ENCODE measurements at regions not wholly inside any gene's neighbourhood (a gene's known extent, or its start where the extent isn't known, plus 50 kb on each side); places are given as distances from the start of the nearest gene placed in this dataset.
A peak's percentile ranks its signal among the peaks of the same experiment; 100 is the strongest.

DNA sequence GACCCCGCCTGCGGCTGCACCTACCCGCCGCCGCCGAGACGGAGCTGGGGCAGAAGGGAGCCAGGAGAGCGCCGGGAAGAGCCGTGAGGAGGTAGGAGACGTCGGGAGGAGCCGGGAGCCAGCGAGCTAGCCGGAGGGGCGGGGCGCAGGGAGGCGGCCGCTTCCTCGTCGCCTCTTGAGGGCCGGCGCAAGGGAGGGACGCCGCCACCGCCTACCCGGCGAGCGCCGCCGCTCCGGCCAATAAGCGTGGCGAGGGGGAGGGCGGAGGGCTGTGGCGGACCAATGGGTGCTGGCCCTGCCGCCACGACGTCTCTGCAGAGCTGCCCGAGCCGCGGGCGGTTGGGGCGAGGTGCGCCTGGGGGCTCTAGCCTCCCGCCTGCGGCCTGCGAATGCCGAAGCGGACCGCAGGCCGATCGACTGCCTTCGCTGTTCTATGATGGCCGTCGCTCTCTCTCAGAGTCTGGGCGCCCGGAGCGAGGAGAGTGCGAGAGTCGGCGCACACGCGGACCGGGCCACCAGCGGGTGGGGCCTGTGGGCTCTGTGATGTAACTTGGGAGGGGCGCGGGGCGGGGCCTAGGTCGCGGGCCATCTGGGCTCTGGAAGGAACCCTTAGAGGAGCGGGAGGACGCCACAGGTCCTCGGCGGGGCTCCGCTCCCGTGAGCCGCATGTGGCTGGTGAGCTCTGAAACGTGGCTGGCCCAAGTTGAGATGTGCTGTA lies 72.7 kb upstream of the MAP4 start (continued):
- TF ChIP-seq CSDE1 (IDR thresholded peaks at IDR 0.05) (no peak), CCAR2 (IDR thresholded peaks at IDR 0.05; ENCODE audit: low read depth, low read length) (no peak), ELF2 (CRISPR knock-in tag; IDR thresholded peaks at IDR 0.05) (no peak), CEBPG (CRISPR knock-in tag; IDR thresholded peaks at IDR 0.05) (peak; percentile 86), CEBPG (tag; conservative IDR thresholded peaks at IDR 0.05 in 1 of 2, IDR thresholded peaks at IDR 0.05 in 1 of 2) (peak; percentile 72 to 91), KLF6 (CRISPR knock-in tag; IDR thresholded peaks at IDR 0.05; ENCODE audit: borderline replicate concordance) (peak; percentile 89; the same call in 1 of the 2 replicates), TAF1 (IDR thresholded peaks at IDR 0.05; ENCODE audit: control insufficient read depth, extremely low read depth, insufficient read depth, low read length, severe bottlenecking) (peak; percentile 94), CAMTA2 (CRISPR knock-in tag; conservative IDR thresholded peaks at IDR 0.05) (no peak), SREBF2 (CRISPR knock-in tag; IDR thresholded peaks at IDR 0.05) (no peak), CBX3 (IDR thresholded peaks at IDR 0.05; ENCODE audit: borderline replicate concordance in 1 of 2, low read length in 2 of 2) (peak in 1 of 2 experiments; percentile 88; a peak in 2 of 3 replicates), LCOR (CRISPR knock-in tag; IDR thresholded peaks at IDR 0.05) (peak; percentile 95), BRD4 (IDR thresholded peaks at IDR 0.05) (no peak), ZNF212 (CRISPR knock-in tag; IDR thresholded peaks at IDR 0.05) (no peak)
- TF ChIP-seq, protein P1, sequence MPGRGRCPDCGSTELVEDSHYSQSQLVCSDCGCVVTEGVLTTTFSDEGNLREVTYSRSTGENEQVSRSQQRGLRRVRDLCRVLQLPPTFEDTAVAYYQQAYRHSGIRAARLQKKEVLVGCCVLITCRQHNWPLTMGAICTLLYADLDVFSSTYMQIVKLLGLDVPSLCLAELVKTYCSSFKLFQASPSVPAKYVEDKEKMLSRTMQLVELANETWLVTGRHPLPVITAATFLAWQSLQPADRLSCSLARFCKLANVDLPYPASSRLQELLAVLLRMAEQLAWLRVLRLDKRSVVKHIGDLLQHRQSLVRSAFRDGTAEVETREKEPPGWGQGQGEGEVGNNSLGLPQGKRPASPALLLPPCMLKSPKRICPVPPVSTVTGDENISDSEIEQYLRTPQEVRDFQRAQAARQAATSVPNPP (IDR thresholded peaks at IDR 0.05; ENCODE audit: borderline replicate concordance, insufficient read depth, insufficient read length): no peak
- TF ChIP-seq, protein P2, sequence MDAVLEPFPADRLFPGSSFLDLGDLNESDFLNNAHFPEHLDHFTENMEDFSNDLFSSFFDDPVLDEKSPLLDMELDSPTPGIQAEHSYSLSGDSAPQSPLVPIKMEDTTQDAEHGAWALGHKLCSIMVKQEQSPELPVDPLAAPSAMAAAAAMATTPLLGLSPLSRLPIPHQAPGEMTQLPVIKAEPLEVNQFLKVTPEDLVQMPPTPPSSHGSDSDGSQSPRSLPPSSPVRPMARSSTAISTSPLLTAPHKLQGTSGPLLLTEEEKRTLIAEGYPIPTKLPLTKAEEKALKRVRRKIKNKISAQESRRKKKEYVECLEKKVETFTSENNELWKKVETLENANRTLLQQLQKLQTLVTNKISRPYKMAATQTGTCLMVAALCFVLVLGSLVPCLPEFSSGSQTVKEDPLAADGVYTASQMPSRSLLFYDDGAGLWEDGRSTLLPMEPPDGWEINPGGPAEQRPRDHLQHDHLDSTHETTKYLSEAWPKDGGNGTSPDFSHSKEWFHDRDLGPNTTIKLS (IDR thresholded peaks at IDR 0.05; ENCODE audit: borderline replicate concordance, low read depth): peak; percentile 93
- TF ChIP-seq, protein P3, sequence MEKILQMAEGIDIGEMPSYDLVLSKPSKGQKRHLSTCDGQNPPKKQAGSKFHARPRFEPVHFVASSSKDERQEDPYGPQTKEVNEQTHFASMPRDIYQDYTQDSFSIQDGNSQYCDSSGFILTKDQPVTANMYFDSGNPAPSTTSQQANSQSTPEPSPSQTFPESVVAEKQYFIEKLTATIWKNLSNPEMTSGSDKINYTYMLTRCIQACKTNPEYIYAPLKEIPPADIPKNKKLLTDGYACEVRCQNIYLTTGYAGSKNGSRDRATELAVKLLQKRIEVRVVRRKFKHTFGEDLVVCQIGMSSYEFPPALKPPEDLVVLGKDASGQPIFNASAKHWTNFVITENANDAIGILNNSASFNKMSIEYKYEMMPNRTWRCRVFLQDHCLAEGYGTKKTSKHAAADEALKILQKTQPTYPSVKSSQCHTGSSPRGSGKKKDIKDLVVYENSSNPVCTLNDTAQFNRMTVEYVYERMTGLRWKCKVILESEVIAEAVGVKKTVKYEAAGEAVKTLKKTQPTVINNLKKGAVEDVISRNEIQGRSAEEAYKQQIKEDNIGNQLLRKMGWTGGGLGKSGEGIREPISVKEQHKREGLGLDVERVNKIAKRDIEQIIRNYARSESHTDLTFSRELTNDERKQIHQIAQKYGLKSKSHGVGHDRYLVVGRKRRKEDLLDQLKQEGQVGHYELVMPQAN (IDR thresholded peaks at IDR 0.05; ENCODE audit: borderline replicate concordance): peak; percentile 84; the same call in 1 of the 2 replicates
- TF ChIP-seq, protein P4, sequence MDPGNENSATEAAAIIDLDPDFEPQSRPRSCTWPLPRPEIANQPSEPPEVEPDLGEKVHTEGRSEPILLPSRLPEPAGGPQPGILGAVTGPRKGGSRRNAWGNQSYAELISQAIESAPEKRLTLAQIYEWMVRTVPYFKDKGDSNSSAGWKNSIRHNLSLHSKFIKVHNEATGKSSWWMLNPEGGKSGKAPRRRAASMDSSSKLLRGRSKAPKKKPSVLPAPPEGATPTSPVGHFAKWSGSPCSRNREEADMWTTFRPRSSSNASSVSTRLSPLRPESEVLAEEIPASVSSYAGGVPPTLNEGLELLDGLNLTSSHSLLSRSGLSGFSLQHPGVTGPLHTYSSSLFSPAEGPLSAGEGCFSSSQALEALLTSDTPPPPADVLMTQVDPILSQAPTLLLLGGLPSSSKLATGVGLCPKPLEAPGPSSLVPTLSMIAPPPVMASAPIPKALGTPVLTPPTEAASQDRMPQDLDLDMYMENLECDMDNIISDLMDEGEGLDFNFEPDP (CRISPR knock-in tag; IDR thresholded peaks at IDR 0.05): no peak
- TF ChIP-seq, protein P5, sequence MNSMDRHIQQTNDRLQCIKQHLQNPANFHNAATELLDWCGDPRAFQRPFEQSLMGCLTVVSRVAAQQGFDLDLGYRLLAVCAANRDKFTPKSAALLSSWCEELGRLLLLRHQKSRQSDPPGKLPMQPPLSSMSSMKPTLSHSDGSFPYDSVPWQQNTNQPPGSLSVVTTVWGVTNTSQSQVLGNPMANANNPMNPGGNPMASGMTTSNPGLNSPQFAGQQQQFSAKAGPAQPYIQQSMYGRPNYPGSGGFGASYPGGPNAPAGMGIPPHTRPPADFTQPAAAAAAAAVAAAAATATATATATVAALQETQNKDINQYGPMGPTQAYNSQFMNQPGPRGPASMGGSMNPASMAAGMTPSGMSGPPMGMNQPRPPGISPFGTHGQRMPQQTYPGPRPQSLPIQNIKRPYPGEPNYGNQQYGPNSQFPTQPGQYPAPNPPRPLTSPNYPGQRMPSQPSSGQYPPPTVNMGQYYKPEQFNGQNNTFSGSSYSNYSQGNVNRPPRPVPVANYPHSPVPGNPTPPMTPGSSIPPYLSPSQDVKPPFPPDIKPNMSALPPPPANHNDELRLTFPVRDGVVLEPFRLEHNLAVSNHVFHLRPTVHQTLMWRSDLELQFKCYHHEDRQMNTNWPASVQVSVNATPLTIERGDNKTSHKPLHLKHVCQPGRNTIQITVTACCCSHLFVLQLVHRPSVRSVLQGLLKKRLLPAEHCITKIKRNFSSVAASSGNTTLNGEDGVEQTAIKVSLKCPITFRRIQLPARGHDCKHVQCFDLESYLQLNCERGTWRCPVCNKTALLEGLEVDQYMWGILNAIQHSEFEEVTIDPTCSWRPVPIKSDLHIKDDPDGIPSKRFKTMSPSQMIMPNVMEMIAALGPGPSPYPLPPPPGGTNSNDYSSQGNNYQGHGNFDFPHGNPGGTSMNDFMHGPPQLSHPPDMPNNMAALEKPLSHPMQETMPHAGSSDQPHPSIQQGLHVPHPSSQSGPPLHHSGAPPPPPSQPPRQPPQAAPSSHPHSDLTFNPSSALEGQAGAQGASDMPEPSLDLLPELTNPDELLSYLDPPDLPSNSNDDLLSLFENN (IDR thresholded peaks at IDR 0.05; ENCODE audit: low read depth in 2 of 2, low read length in 2 of 2): no peak; a peak in 1 of 4 replicates
